H9 (cell line): ENCODE measurements at regions not wholly inside any gene's neighbourhood (a gene's known extent, or its start where the extent isn't known, plus 50 kb on each side); places are given as distances from the start of the nearest gene placed in this dataset.

ENCODE experiments used
- DNase-seq: peaks from one replicate; pipeline ENCODE4 v3.0.0-alpha.2; 2017
- H2AFZ ChIP-seq: one replicate; pipeline ENCODE4 v1.6.1; 2013; ENCODE audit warnings: mild to moderate bottlenecking, low read length, control low read depth, moderate library complexity
- H2AK5ac ChIP-seq: 2 replicates; pipeline ENCODE4 v1.6.1; 2013; ENCODE audit warnings: low read length, control low read depth, mixed read lengths; ENCODE audit not compliant: insufficient read length
- H2BK120ac ChIP-seq: one replicate; pipeline ENCODE4 v1.6.1; 2013; ENCODE audit warnings: low read depth, mild to moderate bottlenecking, low read length, control low read depth, inconsistent platforms; ENCODE audit not compliant: poor library complexity, severe bottlenecking
- H2BK12ac ChIP-seq: 2 replicates; pipeline ENCODE4 v1.6.1; 2013; ENCODE audit warnings: low read length, control low read depth, mixed read lengths, low read depth; ENCODE audit not compliant: insufficient read length
- H2BK15ac ChIP-seq: 2 replicates; pipeline ENCODE4 v1.6.1; 2013; ENCODE audit warnings: low read depth, low read length, control low read depth
- H2BK20ac ChIP-seq: one replicate; pipeline ENCODE4 v1.6.1; 2013; ENCODE audit warnings: low read depth, mild to moderate bottlenecking, low read length, control low read depth, inconsistent platforms; ENCODE audit not compliant: poor library complexity, severe bottlenecking
- H2BK5ac ChIP-seq: 2 replicates; pipeline ENCODE4 v1.6.1; 2013; ENCODE audit warnings: low read length, control low read depth, mixed read lengths; ENCODE audit not compliant: insufficient read length
- H3K14ac ChIP-seq: 2 replicates; pipeline ENCODE4 v1.6.1; 2013; ENCODE audit warnings: low read length, control low read depth; ENCODE audit not compliant: insufficient read depth
- H3K18ac ChIP-seq: 2 replicates; pipeline ENCODE4 v1.6.1; 2013; ENCODE audit warnings: low read depth, mild to moderate bottlenecking, mixed read lengths, low read length, control low read depth; ENCODE audit not compliant: insufficient read length
- H3K23ac ChIP-seq: 2 replicates; pipeline ENCODE4 v1.6.1; 2013; ENCODE audit warnings: low read length, control low read depth, mixed read lengths, low read depth; ENCODE audit not compliant: insufficient read length
- H3K23me2 ChIP-seq: 2 replicates; pipeline ENCODE4 v1.6.1; 2013; ENCODE audit warnings: low read depth, mild to moderate bottlenecking, mixed read lengths, low read length, control low read depth; ENCODE audit not compliant: insufficient read length, poor library complexity, severe bottlenecking
- H3K27ac ChIP-seq: 2 replicates; pipeline ENCODE4 v1.5.1; 2013; ENCODE audit warnings: low read length, control low read depth, mixed read lengths, low read depth; ENCODE audit not compliant: insufficient read length
- H3K27me3 ChIP-seq: 2 replicates; pipeline ENCODE4 v1.6.1; 2013; ENCODE audit warnings: low read length, control low read depth, inconsistent platforms; ENCODE audit not compliant: insufficient read depth
- H3K4ac ChIP-seq: 2 replicates; pipeline ENCODE4 v1.6.1; 2013; ENCODE audit warnings: low read depth, mild to moderate bottlenecking, control low read depth, inconsistent platforms, low read length, moderate library complexity
- H3K4me1 ChIP-seq: 2 replicates; pipeline ENCODE4 v1.6.1; 2013; ENCODE audit warnings: low read length, control low read depth, inconsistent platforms; ENCODE audit not compliant: insufficient read depth
- H3K4me2 ChIP-seq: 2 replicates; pipeline ENCODE4 v1.6.1; 2013; ENCODE audit warnings: low read length, control low read depth, mixed read lengths; ENCODE audit not compliant: insufficient read length, insufficient read depth
- H3K56ac ChIP-seq: 2 replicates; pipeline ENCODE4 v1.6.1; 2013; ENCODE audit warnings: low read depth, mild to moderate bottlenecking, mixed read lengths, low read length, control low read depth; ENCODE audit not compliant: insufficient read length
- H3K79me1 ChIP-seq: 2 replicates; pipeline ENCODE4 v1.6.1; 2013; ENCODE audit warnings: low read depth, mild to moderate bottlenecking, moderate library complexity, low read length, control low read depth, inconsistent platforms; ENCODE audit not compliant: insufficient read depth, poor library complexity, severe bottlenecking
- H3K79me2 ChIP-seq: 2 replicates; pipeline ENCODE4 v1.6.1; 2013; ENCODE audit warnings: low read length, control low read depth, inconsistent platforms; ENCODE audit not compliant: insufficient read depth
- H3K9ac ChIP-seq: 2 replicates; pipeline ENCODE4 v1.6.1; 2013; ENCODE audit warnings: low read length, control low read depth, mixed read lengths; ENCODE audit not compliant: insufficient read length; ENCODE audit errors: extremely low read depth
- H3K9me3 ChIP-seq: one replicate; pipeline ENCODE4 v1.6.1; 2013; ENCODE audit warnings: low read depth, low read length, inconsistent platforms; ENCODE audit not compliant: control insufficient read depth
- H3T11ph ChIP-seq: one replicate; pipeline ENCODE4 v1.6.1; 2013; ENCODE audit warnings: mild to moderate bottlenecking, low read length, control low read depth, inconsistent platforms
- H4K20me1 ChIP-seq: one replicate; pipeline ENCODE4 v1.6.1; 2013; ENCODE audit not compliant: control insufficient read depth, insufficient read length, insufficient read depth
- H4K5ac ChIP-seq: 2 replicates; pipeline ENCODE4 v1.6.1; 2013; ENCODE audit warnings: low read depth, mild to moderate bottlenecking, mixed read lengths, low read length, control low read depth; ENCODE audit not compliant: insufficient read length
- H4K8ac ChIP-seq: replicated peaks from 2 replicates; pipeline ENCODE4 v1.6.1; 2013; ENCODE audit warnings: low read length, control low read depth, mixed read lengths, low read depth; ENCODE audit not compliant: insufficient read length
- H4K91ac ChIP-seq: 2 replicates; pipeline ENCODE4 v1.6.1; 2013; ENCODE audit warnings: low read depth, mild to moderate bottlenecking, moderate library complexity, mixed read lengths, low read length, control low read depth; ENCODE audit not compliant: insufficient read length
- H3K27ac Mint-ChIP-seq, 3 experiments: 2 replicates in 2 of 3; 3 replicates in 1 of 3; pipeline ENCODE4 v1.8.0; 2020 to 2021; ENCODE audit warnings: mixed read lengths in 3 of 3, mild to moderate bottlenecking in 1 of 3, moderate library complexity in 1 of 3
- H3K27me3 Mint-ChIP-seq: 2 replicates; pipeline ENCODE4 v1.8.0; 2021; ENCODE audit warnings: low read depth, mild to moderate bottlenecking, moderate library complexity, mixed read lengths
- H3K36me3 Mint-ChIP-seq, 3 experiments: 2 replicates in 2 of 3; 3 replicates in 1 of 3; pipeline ENCODE4 v1.8.0; 2020 to 2021; ENCODE audit warnings: low read depth in 3 of 3, mixed read lengths in 3 of 3; ENCODE audit not compliant: insufficient read depth in 1 of 3
- H3K4me1 Mint-ChIP-seq, 2 experiments: 2 replicates each; pipeline ENCODE4 v1.8.0; 2020; ENCODE audit warnings: mixed read lengths in 2 of 2
- H3K4me3 Mint-ChIP-seq, 2 experiments: 2 replicates in 1 of 2; 3 replicates in 1 of 2; pipeline ENCODE4 v1.8.0; 2020 to 2021; ENCODE audit warnings: mild to moderate bottlenecking in 2 of 2, mixed read lengths in 2 of 2, moderate library complexity in 1 of 2
- H3K9me3 Mint-ChIP-seq, 2 experiments: 2 replicates in 1 of 2; 3 replicates in 1 of 2; pipeline ENCODE4 v1.8.0; 2020; ENCODE audit warnings: mild to moderate bottlenecking in 2 of 2, mixed read lengths in 2 of 2, moderate library complexity in 1 of 2
- CTCF ChIP-seq: fragments of 200-600 bp; sonication (generic); conservative IDR thresholded peaks from 3 replicates; pipeline ENCODE4 v1.8.0; 2021; ENCODE audit warnings: antibody characterized with exemption, mild to moderate bottlenecking
- WGBS: extraction: QIAGEN DNeasy Blood & Tissue Kit; methylation state at CpG from one replicate; pipeline ENCODE4 v1.1.7; 2013; ENCODE audit warnings: missing lambda C conversion rate, low lambda C conversion rate, mixed read lengths; ENCODE audit not compliant: insufficient read length; ENCODE audit errors: extremely low coverage; 5-methylcytosine and 5-hydroxymethylcytosine counted together

GRCh38 chr5:54659700-54660131 lies 142.2 kb downstream of the SNX18 start:
- H2BK120ac ChIP-seq: no peak overlapping the region
- H2AFZ ChIP-seq: no peak overlapping the region
- H4K5ac ChIP-seq: no peak overlapping the region
- H3K23me2 ChIP-seq: no peaks in the 10 kb centered on the region
- Mint-ChIP-seq H3K27ac (no peak overlapping the region), H3K4me3 (no peak overlapping the region), H3K36me3 (no peaks in the 10 kb centered on the region), H3K9me3 (no peaks in the 10 kb centered on the region), H3K27me3 (no peaks in the 10 kb centered on the region; the same call in 1 of the 2 replicates), H3K4me1 (no peaks in the 10 kb centered on the region)
- H3K4ac ChIP-seq: no peak overlapping the region
- no CpG with 5 or more reads among the region's 5 CpGs for WGBS
- no peak overlapping the region for H3K56ac ChIP-seq
- H4K20me1 ChIP-seq: no peaks in the 10 kb centered on the region
- no peak overlapping the region for H2BK5ac ChIP-seq
- no peak overlapping the region for H3T11ph ChIP-seq
- H4K91ac ChIP-seq: no peak overlapping the region
- TF ChIP-seq CTCF: no peak
- no peak overlapping the region for H3K18ac ChIP-seq
- H3K27ac ChIP-seq: no peak overlapping the region
- H2BK20ac ChIP-seq: no peak overlapping the region
- H3K4me2 ChIP-seq: no peak overlapping the region
- no peaks in the 10 kb centered on the region for H3K79me1 ChIP-seq
- H3K4me1 ChIP-seq: no peaks in the 10 kb centered on the region
- H3K23ac ChIP-seq: no peak overlapping the region
- no peaks in the 10 kb centered on the region for H3K27me3 ChIP-seq
- no peaks in the 10 kb centered on the region for H3K9me3 ChIP-seq
- H2BK12ac ChIP-seq: no peak overlapping the region
- no peaks in the 10 kb centered on the region for H3K79me2 ChIP-seq
- no peak for DNase-seq
- H2AK5ac ChIP-seq: no peak overlapping the region
- no peak overlapping the region for H2BK15ac ChIP-seq
- no peak overlapping the region for H3K9ac ChIP-seq
- no peak overlapping the region for H3K14ac ChIP-seq
- H4K8ac ChIP-seq: no peak overlapping the region
